ENCODE measurements at regions not wholly inside any gene's neighbourhood (a gene's known extent, or its start where the extent isn't known, plus 50 kb on each side); places are given as distances from the start of the nearest gene placed in this dataset.
"Not testable (repeated sequence)": the region's sequence is repeated elsewhere in the genome, so short reads cannot be mapped to it uniquely, and the experiment has no call there.

- Mint-ChIP-seq H3K4me1 (no peaks in the 10 kb centered on the region), H3K36me3 (no peaks in the 10 kb centered on the region), H3K27ac (no peak overlapping the region), H3K4me3 (no peak overlapping the region), H3K9me3 (peaks cover 20% of the 10 kb centered on the region), H3K27me3 (ENCODE audit: low read depth) (peaks cover 6% of the 10 kb centered on the region)
- DNase-seq (ENCODE audit: low spot score in 2 of 2, unreplicated experiment in 2 of 2) = no peak
- no peak for TF ChIP-seq CTCF (IDR thresholded peaks at IDR 0.05; ENCODE audit: unreplicated experiment)
These were observed 72.3 kb upstream of the POGK start for GRCh38 chr1:166766942-166767341.

- not testable (repeated sequence) for H3K4me1 Mint-ChIP-seq; DNase-seq (ENCODE audit: low spot score in 2 of 2, unreplicated experiment in 2 of 2); H3K9me3 Mint-ChIP-seq; H3K27ac Mint-ChIP-seq; H3K36me3 Mint-ChIP-seq; H3K4me3 Mint-ChIP-seq
- peaks cover 12% of the 10 kb centered on the region for H3K27me3 Mint-ChIP-seq (ENCODE audit: low read depth)
These were observed 54.6 kb upstream of the POGK start for GRCh38 chr1:166784646-166785045.

- no peak for DNase-seq (ENCODE audit: low spot score in 2 of 2, unreplicated experiment in 2 of 2)
- Mint-ChIP-seq H3K4me1 (no peaks in the 10 kb centered on the region), H3K4me3 (no peak overlapping the region), H3K9me3 (peaks cover 8% of the 10 kb centered on the region), H3K36me3 (no peaks in the 10 kb centered on the region), H3K27ac (no peak overlapping the region), H3K27me3 (ENCODE audit: low read depth) (peaks cover 10% of the 10 kb centered on the region)
- TF ChIP-seq CTCF (IDR thresholded peaks at IDR 0.05; ENCODE audit: unreplicated experiment) = no peak
These were observed 53.3 kb upstream of the POGK start for GRCh38 chr1:166785987-166786386.

GRCh38 chr1:166789286-166789685 lies 50.0 kb upstream of the POGK start:
- no peak for DNase-seq (ENCODE audit: low spot score in 2 of 2, unreplicated experiment in 2 of 2)
- no peaks in the 10 kb centered on the region for H3K4me1 Mint-ChIP-seq
- no peak overlapping the region for H3K4me3 Mint-ChIP-seq
- no peaks in the 10 kb centered on the region for H3K36me3 Mint-ChIP-seq
- H3K27me3 Mint-ChIP-seq (ENCODE audit: low read depth) = peaks cover 6% of the 10 kb centered on the region
- TF ChIP-seq CTCF (IDR thresholded peaks at IDR 0.05; ENCODE audit: unreplicated experiment) = no peak
- H3K27ac Mint-ChIP-seq = no peak overlapping the region
- peaks cover 8% of the 10 kb centered on the region for H3K9me3 Mint-ChIP-seq
